IPS-15b (cell line): ENCODE measurements at regions not wholly inside any gene's neighbourhood (a gene's known extent, or its start where the extent isn't known, plus 50 kb on each side); places are given as distances from the start of the nearest gene placed in this dataset.

Source experiments
- H3K27me3 ChIP-seq: one replicate; pipeline ENCODE4 v1.6.1; 2013; ENCODE audit warnings: low read length; ENCODE audit not compliant: control insufficient read depth, insufficient read depth
- H3K36me3 ChIP-seq: one replicate; pipeline ENCODE4 v1.6.1; 2013; ENCODE audit warnings: low read length; ENCODE audit not compliant: control insufficient read depth, insufficient read depth
- H3K4me1 ChIP-seq: one replicate; pipeline ENCODE4 v1.6.1; 2013; ENCODE audit warnings: mild to moderate bottlenecking, low read length; ENCODE audit not compliant: control insufficient read depth, insufficient read depth
- H3K4me3 ChIP-seq: one replicate; pipeline ENCODE4 v1.5.1; 2013; ENCODE audit warnings: low read depth, low read length
- H3K9ac ChIP-seq: one replicate; pipeline ENCODE4 v1.6.1; 2013; ENCODE audit warnings: low read depth, mild to moderate bottlenecking, low read length
- H3K9me3 ChIP-seq: one replicate; pipeline ENCODE4 v1.6.1; 2013; ENCODE audit warnings: mild to moderate bottlenecking, low read length; ENCODE audit not compliant: control insufficient read depth, insufficient read depth

DNA sequence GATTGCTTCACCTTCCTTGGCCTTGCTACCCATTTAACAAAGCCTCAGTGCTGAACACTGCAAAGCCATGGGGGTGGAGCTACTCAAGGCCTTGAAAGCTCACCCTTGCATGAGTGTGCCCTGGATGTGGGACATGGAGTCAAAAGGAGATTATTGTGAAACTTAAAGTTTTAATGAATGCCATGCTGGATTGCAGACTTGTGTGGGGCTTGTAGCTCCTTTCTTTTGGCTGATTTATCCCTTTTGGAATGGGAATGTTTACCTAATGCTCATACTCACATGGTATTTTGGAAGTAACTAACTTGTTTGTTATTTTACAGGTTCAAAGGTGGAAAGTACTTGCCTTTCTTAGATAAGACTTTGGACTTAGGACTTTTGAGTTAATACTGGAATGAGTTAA, 538.5 kb upstream of the NECTIN3 start:
- Histone ChIP-seq H3K4me3 (no peak overlapping the region), H3K9me3 (no peaks in the 10 kb centered on the region)

DNA sequence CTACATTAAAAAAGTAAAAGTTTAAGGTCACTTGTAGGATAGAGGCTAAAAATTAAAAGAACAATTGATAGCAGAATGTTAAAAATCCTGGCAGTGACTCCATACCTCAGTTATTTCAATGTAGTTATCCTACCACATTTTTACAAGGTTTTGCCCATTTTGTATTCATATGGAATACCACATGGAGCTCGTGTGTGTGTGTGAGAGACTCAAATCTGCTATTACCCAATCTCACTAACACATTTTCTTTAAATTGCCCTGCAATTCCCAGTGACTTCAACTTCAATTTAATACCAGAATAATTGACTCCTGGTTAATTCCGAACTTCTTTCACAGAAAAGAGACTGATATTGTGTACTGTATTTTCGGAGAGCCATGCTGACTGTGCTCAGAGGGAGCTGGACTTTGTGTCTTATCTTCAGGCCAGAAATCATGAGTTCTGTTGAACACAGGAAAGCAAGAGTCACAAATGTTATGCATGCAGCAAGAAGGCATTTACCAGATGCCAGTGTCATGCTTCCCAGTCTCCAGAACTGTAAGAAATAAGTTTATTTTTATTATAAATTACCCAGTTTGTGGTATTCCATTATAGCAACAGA, 529.0 kb upstream of the NECTIN3 start:
- no peaks in the 10 kb centered on the region for H3K4me1 ChIP-seq
- no peaks in the 10 kb centered on the region for H3K36me3 ChIP-seq
- H3K9me3 ChIP-seq: no peaks in the 10 kb centered on the region
- no peak overlapping the region for H3K4me3 ChIP-seq
- no peak overlapping the region for H3K9ac ChIP-seq
- no peaks in the 10 kb centered on the region for H3K27me3 ChIP-seq

More for the DNA sequence above, 538.5 kb upstream of the NECTIN3 start:
- no peaks in the 10 kb centered on the region for H3K27me3 ChIP-seq
- no peak overlapping the region for H3K9ac ChIP-seq
- H3K4me1 ChIP-seq: peaks cover 4% of the 10 kb centered on the region
- no peaks in the 10 kb centered on the region for H3K36me3 ChIP-seq

DNA sequence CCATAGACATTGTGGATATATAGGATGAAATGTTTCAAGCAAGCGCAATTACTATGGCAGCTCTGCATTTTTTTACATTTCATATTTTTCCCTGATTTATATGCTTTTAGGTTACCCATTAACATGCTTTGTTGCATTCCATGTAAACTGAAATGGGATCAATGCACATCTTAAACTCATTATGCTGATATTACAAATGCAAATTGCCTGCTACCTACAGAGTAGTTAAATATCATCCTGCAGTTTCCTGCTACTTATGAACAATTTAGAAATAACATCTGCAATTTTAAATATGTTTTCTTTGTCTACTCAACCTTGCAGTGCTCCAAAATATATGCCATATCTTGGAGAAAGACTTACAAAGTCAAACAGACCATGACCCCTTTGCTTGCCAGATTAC, 526.9 kb upstream of the NECTIN3 start:
- H3K9me3 ChIP-seq: no peaks in the 10 kb centered on the region
- H3K36me3 ChIP-seq: no peaks in the 10 kb centered on the region
- H3K27me3 ChIP-seq: no peaks in the 10 kb centered on the region
- no peak overlapping the region for H3K4me3 ChIP-seq
- H3K9ac ChIP-seq: no peak overlapping the region
- H3K4me1 ChIP-seq: no peaks in the 10 kb centered on the region

DNA sequence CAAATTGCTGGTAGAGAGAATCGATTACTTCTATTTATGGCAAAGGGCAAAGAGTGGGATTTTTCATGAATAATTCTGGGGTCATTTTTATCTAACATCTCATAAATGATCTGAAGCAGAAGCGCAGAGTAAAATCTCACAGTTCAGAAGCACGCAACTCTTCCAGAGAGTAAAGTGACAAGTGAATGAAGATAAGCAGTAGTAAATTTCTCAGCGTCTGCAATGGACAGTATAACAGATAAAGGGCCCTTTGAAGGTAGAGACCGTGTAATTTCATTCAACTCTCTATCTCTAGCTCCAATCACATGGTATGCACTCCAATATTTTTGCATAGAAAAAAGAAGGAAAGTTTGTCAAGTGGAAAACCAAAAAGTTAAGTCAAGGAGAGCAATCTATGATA, 521.1 kb upstream of the NECTIN3 start:
- Histone ChIP-seq H3K9ac (no peak overlapping the region), H3K36me3 (no peaks in the 10 kb centered on the region), H3K4me3 (no peak overlapping the region), H3K4me1 (no peaks in the 10 kb centered on the region), H3K9me3 (no peaks in the 10 kb centered on the region), H3K27me3 (no peaks in the 10 kb centered on the region)

DNA sequence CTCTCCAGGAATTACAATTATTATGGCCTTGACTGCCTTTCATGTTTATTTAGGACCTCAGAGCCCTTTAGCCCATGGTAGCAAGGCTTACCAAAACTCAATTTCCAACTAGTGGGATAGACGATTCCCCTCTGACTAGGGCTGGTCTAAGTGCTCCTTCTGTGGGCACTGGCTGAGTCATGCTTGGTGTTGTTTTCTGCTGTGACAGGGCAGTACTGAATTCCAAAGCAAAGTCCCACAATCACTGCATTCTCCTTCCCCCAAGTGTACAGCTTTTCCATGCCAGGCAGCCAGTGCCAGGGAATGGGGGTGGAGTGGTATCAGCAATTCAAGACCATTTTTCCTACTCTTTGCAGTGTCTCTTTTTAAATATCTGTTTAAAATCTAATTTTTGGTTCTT, 509.0 kb upstream of the NECTIN3 start:
- Histone ChIP-seq H3K9me3 (no peaks in the 10 kb centered on the region), H3K36me3 (no peaks in the 10 kb centered on the region), H3K9ac (no peak overlapping the region), H3K27me3 (no peaks in the 10 kb centered on the region), H3K4me1 (no peaks in the 10 kb centered on the region), H3K4me3 (no peak overlapping the region)

DNA sequence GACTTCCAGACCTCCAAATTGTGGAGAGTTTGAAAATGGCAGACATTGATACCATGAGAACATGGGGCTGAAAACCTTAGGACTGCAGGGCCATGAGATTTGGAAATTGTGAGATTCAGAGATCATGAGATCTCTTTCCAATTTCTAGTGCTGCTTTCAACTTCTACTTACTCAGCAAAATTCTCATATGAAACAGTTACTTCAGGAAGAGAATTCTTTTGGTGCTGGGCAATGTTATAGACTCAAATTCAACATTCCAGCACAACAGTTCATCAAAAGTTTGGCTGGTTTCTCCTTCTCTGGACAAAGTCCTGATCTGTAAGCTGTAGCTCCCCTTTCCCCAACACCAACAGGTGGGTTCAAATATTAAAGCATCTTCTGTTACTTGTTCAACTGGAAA, 506.9 kb upstream of the NECTIN3 start:
- H3K9ac ChIP-seq: no peak overlapping the region
- no peak overlapping the region for H3K4me3 ChIP-seq
- no peaks in the 10 kb centered on the region for H3K36me3 ChIP-seq
- no peaks in the 10 kb centered on the region for H3K4me1 ChIP-seq
- H3K9me3 ChIP-seq: no peaks in the 10 kb centered on the region
- H3K27me3 ChIP-seq: no peaks in the 10 kb centered on the region

DNA sequence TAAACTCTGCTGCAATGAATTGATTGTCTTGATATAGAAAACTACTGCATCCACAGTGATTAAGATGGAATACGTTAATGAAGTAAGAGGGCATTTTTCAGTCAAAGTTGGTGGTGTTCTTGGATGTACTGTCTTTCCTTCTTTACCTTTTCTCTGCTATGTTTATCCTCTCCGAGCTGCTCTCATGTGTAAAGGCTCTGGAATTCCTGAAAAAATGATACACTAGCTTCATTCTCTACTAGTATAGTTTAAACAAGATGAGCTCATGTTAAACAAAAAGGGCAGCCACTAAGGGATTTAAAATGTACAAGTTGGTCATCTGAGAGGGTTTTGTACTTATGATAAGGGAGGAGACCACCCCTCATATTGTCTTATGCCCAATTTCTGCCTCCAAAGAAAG, 504.6 kb upstream of the NECTIN3 start:
- no peaks in the 10 kb centered on the region for H3K36me3 ChIP-seq
- no peak overlapping the region for H3K9ac ChIP-seq
- no peak overlapping the region for H3K4me3 ChIP-seq
- no peaks in the 10 kb centered on the region for H3K4me1 ChIP-seq
- no peaks in the 10 kb centered on the region for H3K9me3 ChIP-seq
- H3K27me3 ChIP-seq: no peaks in the 10 kb centered on the region

DNA sequence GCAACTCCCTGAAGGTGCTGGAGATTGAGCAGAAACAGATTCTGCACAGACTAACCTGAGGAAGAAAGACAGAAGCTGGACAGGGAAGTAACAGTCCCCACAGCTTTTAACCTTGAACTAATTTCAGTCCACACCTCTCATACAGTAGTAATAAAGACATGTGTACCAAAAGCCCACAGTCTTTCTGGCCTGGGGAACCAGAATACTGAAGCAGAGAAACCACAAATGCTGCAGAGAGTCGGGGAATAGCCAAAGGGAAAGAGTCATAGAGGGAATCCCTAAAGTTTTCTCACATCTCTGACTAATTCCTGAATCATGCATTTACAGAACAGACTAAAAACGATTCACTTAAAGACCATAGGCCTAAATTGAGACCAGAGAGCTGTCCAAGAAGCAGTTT, 503.4 kb upstream of the NECTIN3 start:
- H3K27me3 ChIP-seq: no peaks in the 10 kb centered on the region
- H3K4me1 ChIP-seq: no peaks in the 10 kb centered on the region
- no peak overlapping the region for H3K4me3 ChIP-seq
- H3K9me3 ChIP-seq: no peaks in the 10 kb centered on the region
- no peaks in the 10 kb centered on the region for H3K36me3 ChIP-seq
- H3K9ac ChIP-seq: no peak overlapping the region

DNA sequence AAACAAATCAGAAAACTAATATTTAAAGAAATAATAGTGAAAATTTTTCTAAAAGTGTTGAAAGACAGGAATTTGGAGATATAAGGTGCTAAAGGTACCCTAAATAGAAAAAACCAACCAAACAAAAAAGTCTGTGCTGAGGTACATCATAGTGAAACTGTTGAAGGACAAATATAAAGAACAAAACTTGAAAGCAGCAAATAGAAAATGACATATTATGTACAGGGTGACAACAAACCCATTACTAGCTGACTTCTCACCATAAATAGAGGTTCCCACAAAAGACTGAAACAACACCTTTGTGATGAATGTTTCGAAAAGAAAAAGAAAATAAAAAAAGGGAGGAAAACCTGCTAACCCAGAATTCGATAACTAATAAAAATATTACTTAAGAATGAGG, 502.5 kb upstream of the NECTIN3 start:
- Histone ChIP-seq H3K9ac (no peak overlapping the region), H3K27me3 (no peaks in the 10 kb centered on the region), H3K9me3 (no peaks in the 10 kb centered on the region), H3K4me1 (no peaks in the 10 kb centered on the region), H3K4me3 (no peak overlapping the region), H3K36me3 (no peaks in the 10 kb centered on the region)

DNA sequence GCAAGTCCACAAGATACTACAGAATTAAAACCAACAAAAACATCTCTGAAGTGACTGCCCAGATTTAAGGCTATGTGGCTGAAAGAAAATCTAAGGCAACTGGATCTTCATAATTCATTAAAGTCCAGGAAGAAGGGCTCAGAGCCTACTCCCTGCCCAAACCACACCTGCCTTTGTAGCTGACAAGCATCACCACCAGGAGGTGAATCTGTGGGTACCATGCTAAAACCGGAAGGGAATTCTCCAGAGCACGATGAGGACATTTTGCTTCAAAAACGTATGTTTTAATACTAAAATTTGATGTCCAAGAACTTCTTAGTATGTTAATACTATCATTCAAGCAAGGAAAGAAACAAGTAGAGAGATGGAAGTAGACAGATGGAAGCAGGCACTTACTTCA, 495.9 kb upstream of the NECTIN3 start:
- Histone ChIP-seq H3K36me3 (no peaks in the 10 kb centered on the region), H3K4me3 (no peak overlapping the region), H3K9me3 (no peaks in the 10 kb centered on the region), H3K4me1 (peaks cover 15% of the 10 kb centered on the region), H3K9ac (no peak overlapping the region), H3K27me3 (no peaks in the 10 kb centered on the region)

DNA sequence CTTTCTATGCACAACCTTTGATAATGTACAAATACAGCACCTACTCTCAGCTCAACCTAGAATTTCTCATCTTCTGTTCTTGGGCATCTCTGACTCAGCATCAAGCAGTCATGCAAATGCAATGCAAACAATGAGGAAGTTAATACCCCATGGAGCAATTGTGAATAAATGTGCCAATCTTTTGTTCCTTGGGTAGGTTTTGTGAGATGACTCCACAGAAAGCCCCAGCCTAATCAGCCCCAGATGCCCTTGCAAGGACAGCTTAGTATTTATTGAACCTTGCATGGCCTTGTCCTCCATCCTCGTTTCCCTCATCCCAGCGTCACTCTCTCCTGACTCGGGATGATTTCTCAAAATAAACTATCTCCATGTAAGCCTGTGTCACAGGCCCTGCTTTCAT, 494.7 kb upstream of the NECTIN3 start:
- H3K4me3 ChIP-seq: no peak overlapping the region
- H3K36me3 ChIP-seq: no peaks in the 10 kb centered on the region
- H3K4me1 ChIP-seq: peaks cover 15% of the 10 kb centered on the region
- no peaks in the 10 kb centered on the region for H3K9me3 ChIP-seq
- H3K27me3 ChIP-seq: no peaks in the 10 kb centered on the region
- H3K9ac ChIP-seq: no peak overlapping the region

DNA sequence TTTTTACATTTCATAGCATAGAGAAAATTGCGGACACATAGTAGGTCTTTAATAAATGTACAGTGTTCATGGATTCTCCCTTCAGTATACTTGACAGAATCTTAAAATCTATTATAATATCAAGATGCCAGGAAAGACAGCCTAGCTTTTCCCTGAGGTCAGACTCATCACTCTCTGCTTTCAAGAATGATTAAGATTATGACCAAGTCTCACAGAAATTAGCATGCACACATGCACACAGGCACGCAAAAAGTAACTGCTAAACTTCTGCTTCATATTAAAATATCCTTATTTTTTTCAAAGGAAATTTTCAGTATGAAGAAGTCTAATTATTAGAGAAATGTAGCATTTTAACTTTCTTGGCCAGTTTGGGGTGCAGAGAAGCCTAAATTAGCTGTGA, 493.8 kb upstream of the NECTIN3 start:
- H3K27me3 ChIP-seq: no peaks in the 10 kb centered on the region
- peaks cover 15% of the 10 kb centered on the region for H3K4me1 ChIP-seq
- H3K9me3 ChIP-seq: no peaks in the 10 kb centered on the region
- H3K36me3 ChIP-seq: no peaks in the 10 kb centered on the region
- no peak overlapping the region for H3K9ac ChIP-seq
- no peak overlapping the region for H3K4me3 ChIP-seq
